ENCODE measurements at regions not wholly inside any gene's neighbourhood (a gene's known extent, or its start where the extent isn't known, plus 50 kb on each side); places are given as distances from the start of the nearest gene placed in this dataset.

DNA sequence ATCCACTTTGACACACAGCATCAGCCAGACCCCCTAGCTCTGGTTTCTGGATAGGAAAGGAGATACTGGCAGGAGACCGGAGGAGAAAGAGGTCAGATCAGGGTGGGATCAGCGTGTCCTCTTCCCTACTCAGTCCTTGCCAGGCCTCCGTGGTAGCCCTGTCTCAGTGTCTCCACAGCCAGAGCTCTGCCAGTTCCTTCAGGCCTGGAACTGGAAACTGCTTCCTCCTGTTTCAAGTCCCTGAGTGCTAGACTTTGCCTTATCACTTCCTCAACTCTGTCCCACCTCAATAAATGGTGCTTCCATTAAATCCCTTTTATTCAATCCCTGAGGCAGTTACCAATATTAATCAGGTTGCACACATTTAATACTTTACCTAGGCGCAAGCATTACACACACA lies 96.8 kb upstream of the LY86 start:
- Histone ChIP-seq H3K9ac (replicated peaks; ENCODE audit: extremely low read depth, insufficient read depth, low read length) (no peak overlapping the region), H3K36me3 (ENCODE audit: control insufficient read depth in 2 of 2, extremely low read depth in 1 of 2, insufficient read depth in 2 of 2, low read length in 2 of 2) (no peaks in the 10 kb centered on the region), H3K27me3 (ENCODE audit: control insufficient read depth in 2 of 2, insufficient read depth in 2 of 2, low read length in 2 of 2) (no peaks in the 10 kb centered on the region), H3K9me1 (replicated peaks; ENCODE audit: control insufficient read depth, extremely low read depth, insufficient read depth, low read length) (no peaks in the 10 kb centered on the region), H4K20me1 (replicated peaks; ENCODE audit: control insufficient read depth, extremely low read depth, insufficient read depth, low read length) (no peaks in the 10 kb centered on the region), H3K4me2 (ENCODE audit: insufficient read depth, low read length) (no peak overlapping the region), H3K4me1 (ENCODE audit: control insufficient read depth, extremely low read depth, insufficient read depth, low read length) (no peaks in the 10 kb centered on the region), H3K4me3 (replicated peaks in 1 of 3; ENCODE audit: insufficient read depth in 1 of 3, low read depth in 1 of 3, low read length in 3 of 3) (no peak overlapping the region), H3K9me3 (replicated peaks; ENCODE audit: control insufficient read depth, insufficient read depth, low read length) (no peaks in the 10 kb centered on the region), H2AFZ (ENCODE audit: low read depth, low read length) (no peak overlapping the region), H3K27ac (ENCODE audit: insufficient read depth, low read depth, low read length) (no peak overlapping the region), H3K79me2 (ENCODE audit: control insufficient read depth, insufficient read depth, low read length) (no peaks in the 10 kb centered on the region)
- DNase-seq (ENCODE audit: low read depth, low spot score) (no peak), FAIRE-seq (no peak)
- BruUV-seq (replicated peaks), result no TSS peak
- TF ChIP-seq MYC (IDR thresholded peaks at IDR 0.05; ENCODE audit: low read depth, low read length), result no peak
- no peak for TF ChIP-seq POLR2A (IDR thresholded peaks at IDR 0.05; ENCODE audit: low read depth, low read length)
- TF ChIP-seq EZH2 (IDR thresholded peaks at IDR 0.05; ENCODE audit: borderline replicate concordance, low read depth, low read length, severe bottlenecking), result no peak
- TF ChIP-seq GATA2 (IDR thresholded peaks at IDR 0.05; ENCODE audit: insufficient read depth, insufficient read length, low read depth, low read length), result no peak
- TF ChIP-seq, protein P1, sequence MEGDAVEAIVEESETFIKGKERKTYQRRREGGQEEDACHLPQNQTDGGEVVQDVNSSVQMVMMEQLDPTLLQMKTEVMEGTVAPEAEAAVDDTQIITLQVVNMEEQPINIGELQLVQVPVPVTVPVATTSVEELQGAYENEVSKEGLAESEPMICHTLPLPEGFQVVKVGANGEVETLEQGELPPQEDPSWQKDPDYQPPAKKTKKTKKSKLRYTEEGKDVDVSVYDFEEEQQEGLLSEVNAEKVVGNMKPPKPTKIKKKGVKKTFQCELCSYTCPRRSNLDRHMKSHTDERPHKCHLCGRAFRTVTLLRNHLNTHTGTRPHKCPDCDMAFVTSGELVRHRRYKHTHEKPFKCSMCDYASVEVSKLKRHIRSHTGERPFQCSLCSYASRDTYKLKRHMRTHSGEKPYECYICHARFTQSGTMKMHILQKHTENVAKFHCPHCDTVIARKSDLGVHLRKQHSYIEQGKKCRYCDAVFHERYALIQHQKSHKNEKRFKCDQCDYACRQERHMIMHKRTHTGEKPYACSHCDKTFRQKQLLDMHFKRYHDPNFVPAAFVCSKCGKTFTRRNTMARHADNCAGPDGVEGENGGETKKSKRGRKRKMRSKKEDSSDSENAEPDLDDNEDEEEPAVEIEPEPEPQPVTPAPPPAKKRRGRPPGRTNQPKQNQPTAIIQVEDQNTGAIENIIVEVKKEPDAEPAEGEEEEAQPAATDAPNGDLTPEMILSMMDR (IDR thresholded peaks at IDR 0.05; ENCODE audit: extremely low read depth in 1 of 2, insufficient read depth in 1 of 2, low read depth in 1 of 2, low read length in 2 of 2), result no peak
- TF ChIP-seq FOS (IDR thresholded peaks at IDR 0.05; ENCODE audit: borderline replicate concordance, insufficient read depth, low read length), result no peak
- TF ChIP-seq, protein P2, sequence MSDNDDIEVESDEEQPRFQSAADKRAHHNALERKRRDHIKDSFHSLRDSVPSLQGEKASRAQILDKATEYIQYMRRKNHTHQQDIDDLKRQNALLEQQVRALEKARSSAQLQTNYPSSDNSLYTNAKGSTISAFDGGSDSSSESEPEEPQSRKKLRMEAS (IDR thresholded peaks at IDR 0.05; ENCODE audit: insufficient read depth, insufficient read length), result no peak
- no peak for TF ChIP-seq JUN (IDR thresholded peaks at IDR 0.05; ENCODE audit: borderline replicate concordance, insufficient read depth, insufficient read length, low read depth)
- TF ChIP-seq POLR2AphosphoS5 (IDR thresholded peaks at IDR 0.05; ENCODE audit: insufficient read depth, low read depth, low read length), result no peak
- ChIA-PET CTCF (no interaction called here), POLR2A (no interaction called here)
- dilution Hi-C loops (cut with MboI; ENCODE audit: extremely low pct_ligation_motif_present, low sequenced_read_pairs) (no loop called here), intact Hi-C loops (cut with micrococcal nuclease) (no loop called here)

All from endothelial cell of umbilical vein (primary cell).